Body of pancreas (tissue), 4 donors: ENCODE measurements at regions not wholly inside any gene's neighbourhood (a gene's known extent, or its start where the extent isn't known, plus 50 kb on each side); places are given as distances from the start of the nearest gene placed in this dataset.
A peak's percentile ranks its signal among the peaks of the same experiment; 100 is the strongest.

Source experiments
- ATAC-seq: fragments of 150-250 bp; one replicate; pipeline ENCODE4 v1.9.1; 2016
- DNase-seq, 4 donors: peaks; one replicate each; pipeline ENCODE4 v3.0.0-alpha.2; 2019
- H3K27ac ChIP-seq, 4 donors: fragments of 200-600 bp; sonication (generic); 1 replicate in 3 of 4; 2 replicates in 1 of 4; pipeline versions ENCODE4 v1.5.1 to v1.6.1; 2016 to 2019; ENCODE audit warnings: mild to moderate bottlenecking in 1 of 4, mixed read lengths in 1 of 4, moderate library complexity in 1 of 4
- H3K27me3 ChIP-seq, 2 donors: fragments of 200-600 bp; sonication (generic); one replicate each; pipeline ENCODE4 v1.6.0; 2016; ENCODE audit warnings: mild to moderate bottlenecking in 1 of 2
- H3K36me3 ChIP-seq, 2 donors: fragments of 200-600 bp; sonication (generic); replicated peaks in 1 of 2; 2 replicates each; pipeline ENCODE4 v1.5.1; 2016; ENCODE audit warnings: low read depth in 2 of 2; ENCODE audit not compliant: insufficient read depth in 1 of 2
- H3K4me1 ChIP-seq: fragments of 200-600 bp; sonication (generic); one replicate; pipeline ENCODE4 v1.6.0; 2016
- H3K4me3 ChIP-seq, 2 donors: fragments of 200-600 bp; sonication (generic); 1 replicate in 1 of 2; 2 replicates in 1 of 2; pipeline ENCODE4 v1.5.1; 2016 to 2019
- H3K9me3 ChIP-seq, 3 donors: fragments of 200-600 bp; sonication (generic); 1 replicate in 2 of 3; 2 replicates in 1 of 3; pipeline ENCODE4 v1.5.1; 2016
- CTCF ChIP-seq, 7 experiments: fragments of 450-650 bp in 4 of 7; fragments of 200-600 bp in 3 of 7; sonication (generic) in 3 of 7; IDR thresholded peaks; one replicate each; pipeline ENCODE4 v1.5.1; 2016 to 2019; ENCODE audit warnings: antibody characterized with exemption in 7 of 7
- POLR2A ChIP-seq, 3 donors: fragments of 450-650 bp; IDR thresholded peaks; one replicate each; pipeline ENCODE4 v1.6.1; 2016; ENCODE audit warnings: antibody characterized with exemption in 3 of 3, mild to moderate bottlenecking in 2 of 3
- WGBS, 2 donors: methylation state at CpG; one replicate each; pipeline ENCODE4 v1.1.5; 2017; 5-methylcytosine and 5-hydroxymethylcytosine counted together
- intact Hi-C: fragments of 100-400 bp; cut with DNase I; formaldehyde crosslinking; loops from one replicate; pipeline ENCODE4 v1.15.1; 2023

- no peak for TF ChIP-seq POLR2A (IDR thresholded peaks at IDR 0.05)
- no peak for TF ChIP-seq CTCF (IDR thresholded peaks at IDR 0.05)
- Histone ChIP-seq H3K27ac (peak overlapping the region in 1 of 4 donors; percentile 46), H3K36me3 (no peaks in the 10 kb centered on the region), H3K9me3 (no peaks in the 10 kb centered on the region), H3K4me1 (peaks cover 3% of the 10 kb centered on the region), H3K27me3 (no peaks in the 10 kb centered on the region), H3K4me3 (no peak overlapping the region)
- 21 to 27% methylated on average over 6 of the region's 6 CpGs for WGBS, 2 donors
- ATAC-seq (peak; percentile 88), DNase-seq (peak in 1 of 4 donors; percentile 7)
- intact Hi-C loops = no loop called here
Measured at GRCh38 chr18:27473318-27473717, 288.2 kb upstream of the CHST9 start.

- no peak overlapping the region for H3K4me3 ChIP-seq
- no peaks in the 10 kb centered on the region for H3K9me3 ChIP-seq
- ATAC-seq (no peak), DNase-seq (no peak)
- H3K27ac ChIP-seq = no peak overlapping the region
- H3K27me3 ChIP-seq = no peaks in the 10 kb centered on the region
- H3K4me1 ChIP-seq = no peaks in the 10 kb centered on the region
- intact Hi-C loops = no loop called here
- no peak for TF ChIP-seq POLR2A (IDR thresholded peaks at IDR 0.05)
- TF ChIP-seq CTCF (IDR thresholded peaks at IDR 0.05) = no peak
- no peaks in the 10 kb centered on the region for H3K36me3 ChIP-seq
Measured at GRCh38 chr18:27467073-27467472, 282.0 kb upstream of the CHST9 start.

- DNase-seq = no peak
- TF ChIP-seq POLR2A (IDR thresholded peaks at IDR 0.05) (no peak), CTCF (IDR thresholded peaks at IDR 0.05) (no peak)
- Histone ChIP-seq H3K27ac (no peak overlapping the region), H3K9me3 (no peaks in the 10 kb centered on the region), H3K27me3 (no peaks in the 10 kb centered on the region), H3K36me3 (no peaks in the 10 kb centered on the region), H3K4me1 (no peaks in the 10 kb centered on the region), H3K4me3 (no peak overlapping the region)
- ATAC-seq = no peak
- WGBS, 2 donors = 80 to 81% methylated on average over 1 of the region's 1 CpG
- intact Hi-C loops = no loop called here
Measured at GRCh38 chr18:27461957-27462356, 276.8 kb upstream of the CHST9 start.

- Histone ChIP-seq H3K27me3 (no peaks in the 10 kb centered on the region), H3K4me1 (peaks cover 10% of the 10 kb centered on the region), H3K27ac (no peak overlapping the region), H3K9me3 (no peaks in the 10 kb centered on the region), H3K4me3 (no peak overlapping the region), H3K36me3 (no peaks in the 10 kb centered on the region)
- 59 to 72% methylated on average over 7 of the region's 7 CpGs for WGBS, 2 donors
- no peak for TF ChIP-seq CTCF (IDR thresholded peaks at IDR 0.05)
- no peak for TF ChIP-seq POLR2A (IDR thresholded peaks at IDR 0.05)
- intact Hi-C loops = no loop called here
- ATAC-seq (no peak), DNase-seq (no peak)
Measured at GRCh38 chr18:27449104-27449503, 264.0 kb upstream of the CHST9 start.

GRCh38 chr18:27447930-27448329, 262.8 kb upstream of the CHST9 start:
- ATAC-seq = no peak
- no peak for TF ChIP-seq CTCF (IDR thresholded peaks at IDR 0.05)
- no peak for TF ChIP-seq POLR2A (IDR thresholded peaks at IDR 0.05)
- no peak for DNase-seq
- Histone ChIP-seq H3K4me3 (no peak overlapping the region), H3K36me3 (no peaks in the 10 kb centered on the region), H3K27ac (no peak overlapping the region), H3K4me1 (peaks cover 10% of the 10 kb centered on the region), H3K27me3 (no peaks in the 10 kb centered on the region), H3K9me3 (no peaks in the 10 kb centered on the region)
- intact Hi-C loops = no loop called here
- WGBS, 2 donors = 37 to 47% methylated on average over 2 of the region's 2 CpGs
